ENCODE measurements at regions not wholly inside any gene's neighbourhood (a gene's known extent, or its start where the extent isn't known, plus 50 kb on each side); places are given as distances from the start of the nearest gene placed in this dataset.
"Not testable (repeated sequence)": the region's sequence is repeated elsewhere in the genome, so short reads cannot be mapped to it uniquely, and the experiment has no call there.

DNA sequence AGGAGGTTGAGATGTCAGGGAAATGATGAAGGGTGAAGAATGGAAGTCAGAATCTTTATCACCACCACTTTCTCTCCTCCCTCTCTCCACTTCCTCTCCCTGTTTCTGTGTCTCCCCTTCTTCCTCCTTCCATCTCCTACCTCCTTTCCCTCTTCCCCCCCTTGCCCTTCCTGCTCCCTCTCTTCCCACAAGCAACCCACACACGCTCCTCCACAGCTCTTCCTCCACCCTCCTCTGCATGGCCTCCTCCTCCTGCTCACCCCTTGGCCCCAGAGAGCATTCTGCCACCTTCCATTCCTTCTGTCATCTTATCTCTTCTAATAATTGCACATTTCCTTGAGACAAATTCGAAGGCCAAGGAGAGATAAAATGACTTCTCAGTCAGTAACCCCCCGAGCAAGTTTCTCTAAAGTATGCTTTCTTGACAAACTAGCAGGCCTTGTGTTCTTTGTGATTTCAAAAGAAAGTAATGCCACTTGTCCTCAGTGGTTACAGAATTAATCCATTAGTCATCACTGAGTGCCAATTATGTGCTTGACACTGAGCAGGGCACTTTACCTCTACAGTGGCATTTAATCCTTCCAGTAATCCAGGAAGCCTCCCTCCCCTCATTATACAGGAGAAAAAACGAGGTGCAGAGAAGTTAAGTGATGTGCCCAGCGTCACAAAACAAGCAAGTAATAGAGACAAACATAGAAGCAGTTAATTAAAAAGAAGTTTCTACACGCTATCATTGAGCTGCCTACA, 72.3 kb upstream of the CCL1 start:
- peaks cover 21% of the 10 kb centered on the region for H3K27me3 ChIP-seq
- no peaks in the 10 kb centered on the region for H3K9me3 ChIP-seq
- no peaks in the 10 kb centered on the region for H3K4me1 ChIP-seq
- H3K36me3 ChIP-seq, result no peaks in the 10 kb centered on the region
- H3K4me3 ChIP-seq, result no peak overlapping the region
- DNase-seq (ENCODE audit: low spot score in 2 of 2), result no peak
- TF ChIP-seq, protein P1, sequence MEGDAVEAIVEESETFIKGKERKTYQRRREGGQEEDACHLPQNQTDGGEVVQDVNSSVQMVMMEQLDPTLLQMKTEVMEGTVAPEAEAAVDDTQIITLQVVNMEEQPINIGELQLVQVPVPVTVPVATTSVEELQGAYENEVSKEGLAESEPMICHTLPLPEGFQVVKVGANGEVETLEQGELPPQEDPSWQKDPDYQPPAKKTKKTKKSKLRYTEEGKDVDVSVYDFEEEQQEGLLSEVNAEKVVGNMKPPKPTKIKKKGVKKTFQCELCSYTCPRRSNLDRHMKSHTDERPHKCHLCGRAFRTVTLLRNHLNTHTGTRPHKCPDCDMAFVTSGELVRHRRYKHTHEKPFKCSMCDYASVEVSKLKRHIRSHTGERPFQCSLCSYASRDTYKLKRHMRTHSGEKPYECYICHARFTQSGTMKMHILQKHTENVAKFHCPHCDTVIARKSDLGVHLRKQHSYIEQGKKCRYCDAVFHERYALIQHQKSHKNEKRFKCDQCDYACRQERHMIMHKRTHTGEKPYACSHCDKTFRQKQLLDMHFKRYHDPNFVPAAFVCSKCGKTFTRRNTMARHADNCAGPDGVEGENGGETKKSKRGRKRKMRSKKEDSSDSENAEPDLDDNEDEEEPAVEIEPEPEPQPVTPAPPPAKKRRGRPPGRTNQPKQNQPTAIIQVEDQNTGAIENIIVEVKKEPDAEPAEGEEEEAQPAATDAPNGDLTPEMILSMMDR (IDR thresholded peaks at IDR 0.05), result no peak
- TF ChIP-seq POLR2A (IDR thresholded peaks at IDR 0.05), result no peak
- no peak for TF ChIP-seq EP300 (IDR thresholded peaks at IDR 0.05)
- no peak for TF ChIP-seq POLR2AphosphoS5 (IDR thresholded peaks at IDR 0.05)
- 42% methylated on average over 6 of the region's 6 CpGs for WGBS
- no peak overlapping the region for H3K27ac ChIP-seq

DNA sequence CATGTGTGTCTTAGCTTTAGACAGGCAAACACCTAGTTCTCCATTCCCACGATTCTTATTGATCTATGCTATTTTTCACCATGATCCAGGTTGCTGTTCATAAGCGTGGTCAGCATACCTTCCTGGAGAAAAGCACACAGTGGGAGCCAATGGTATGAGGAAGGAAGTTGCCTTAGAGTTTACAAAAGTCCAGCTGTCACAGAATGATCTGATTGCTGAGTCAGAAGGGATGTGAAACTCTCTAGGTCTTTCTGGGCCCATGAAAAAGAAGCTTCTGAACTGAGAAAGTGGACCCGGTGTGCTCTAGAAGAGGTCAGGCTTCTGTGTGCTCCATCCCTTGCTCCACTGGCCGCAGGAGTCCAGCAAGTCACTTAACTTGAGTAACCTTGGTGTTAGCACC, 71.0 kb upstream of the CCL1 start:
- H3K4me1 ChIP-seq, result no peaks in the 10 kb centered on the region
- H3K9me3 ChIP-seq, result no peaks in the 10 kb centered on the region
- WGBS, result 71% methylated on average over 4 of the region's 4 CpGs
- TF ChIP-seq POLR2AphosphoS5 (IDR thresholded peaks at IDR 0.05) (no peak), EP300 (IDR thresholded peaks at IDR 0.05) (no peak), POLR2A (IDR thresholded peaks at IDR 0.05) (no peak)
- TF ChIP-seq, protein P1 (IDR thresholded peaks at IDR 0.05), result no peak
- H3K36me3 ChIP-seq, result no peaks in the 10 kb centered on the region
- peaks cover 25% of the 10 kb centered on the region for H3K27me3 ChIP-seq
- H3K4me3 ChIP-seq, result no peak overlapping the region
- no peak overlapping the region for H3K27ac ChIP-seq
- no peak for DNase-seq (ENCODE audit: low spot score in 2 of 2)

DNA sequence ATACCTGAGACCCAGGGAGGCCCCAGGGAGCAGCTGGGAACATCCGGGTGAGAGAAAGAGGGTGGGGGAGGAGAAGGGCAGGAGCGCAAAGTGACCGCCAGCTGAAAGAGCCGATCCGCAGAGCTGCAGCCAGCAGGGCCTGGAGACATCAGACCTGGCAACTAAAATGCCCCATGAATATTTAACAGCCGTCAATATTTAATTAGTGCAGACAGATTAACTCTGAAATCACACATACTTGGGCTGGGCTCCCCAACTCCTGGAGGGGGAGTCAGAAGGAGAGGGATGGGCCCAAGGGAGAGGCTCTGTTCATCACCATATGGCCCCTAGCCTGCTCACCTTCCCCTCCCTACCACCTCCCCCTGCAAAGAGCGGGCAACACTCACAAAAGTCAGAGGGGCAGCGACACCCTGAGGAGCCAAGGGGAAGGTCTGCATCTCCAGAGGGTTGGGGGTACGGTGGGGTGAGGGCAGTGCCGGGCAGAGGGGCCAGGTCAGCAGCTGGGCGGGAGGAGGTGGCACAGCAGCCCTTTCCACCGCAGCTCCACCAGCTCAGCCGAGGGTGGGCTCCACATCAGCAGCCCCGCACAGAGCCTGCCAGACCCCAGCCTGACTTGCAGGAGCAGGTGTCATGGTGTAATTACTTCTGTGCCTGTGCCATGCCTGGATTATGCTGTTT, 61.9 kb upstream of the CCL1 start:
- no peaks in the 10 kb centered on the region for H3K9me3 ChIP-seq
- no peak overlapping the region for H3K4me3 ChIP-seq
- DNase-seq (ENCODE audit: low spot score in 2 of 2), result no peak
- TF ChIP-seq, protein P1 (IDR thresholded peaks at IDR 0.05), result no peak
- TF ChIP-seq POLR2A (IDR thresholded peaks at IDR 0.05) (no peak), EP300 (IDR thresholded peaks at IDR 0.05) (no peak), POLR2AphosphoS5 (IDR thresholded peaks at IDR 0.05) (no peak)
- H3K27me3 ChIP-seq, result peaks cover 48% of the 10 kb centered on the region
- H3K27ac ChIP-seq, result no peak overlapping the region
- H3K4me1 ChIP-seq, result peaks cover 9% of the 10 kb centered on the region
- WGBS, result 21% methylated on average over 6 of the region's 14 CpGs
- H3K36me3 ChIP-seq, result no peaks in the 10 kb centered on the region

DNA sequence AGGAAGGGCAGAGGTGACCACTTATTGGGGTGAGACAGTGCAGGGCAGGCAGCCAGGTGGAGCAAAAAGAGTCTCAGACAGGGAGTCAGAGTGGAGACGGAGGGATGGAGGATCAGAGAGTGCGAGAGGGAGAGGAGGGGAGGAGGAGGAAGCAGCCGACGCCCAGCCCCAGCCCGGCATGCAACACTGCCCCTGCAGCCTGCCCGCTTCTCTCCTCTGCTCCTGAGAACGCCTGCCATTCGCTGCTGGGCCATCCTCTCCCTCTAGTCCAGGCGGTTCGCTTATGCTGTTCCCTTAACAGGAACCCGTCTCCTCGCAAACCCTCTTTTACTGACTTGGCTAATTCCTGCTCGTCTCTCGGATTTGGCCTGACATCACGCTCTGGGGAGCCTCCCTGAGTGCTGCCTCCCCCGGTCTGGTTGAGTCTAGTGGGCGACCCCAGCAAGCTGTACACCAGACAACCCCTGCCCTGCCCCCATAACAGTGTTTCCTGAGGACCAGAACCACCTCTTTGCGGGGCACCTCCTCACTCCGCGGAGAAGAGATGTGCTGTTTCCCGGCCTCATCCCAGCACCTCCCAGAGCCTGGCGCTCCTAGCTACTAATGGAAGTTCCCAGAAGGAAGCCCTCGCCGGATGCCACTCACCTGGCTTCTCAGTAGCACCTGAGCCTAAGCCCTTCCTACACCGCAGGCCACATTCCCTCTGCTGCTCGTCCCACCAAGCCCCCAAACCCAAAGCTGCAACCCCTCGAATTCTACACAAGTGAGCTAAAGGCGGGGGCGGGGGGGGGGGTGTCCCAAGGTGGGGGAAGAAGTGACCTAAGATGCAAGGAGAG, 61.2 kb upstream of the CCL1 start:
- WGBS, result 7% methylated on average over 26 of the region's 29 CpGs
- no peaks in the 10 kb centered on the region for H3K36me3 ChIP-seq
- TF ChIP-seq, protein P1 (IDR thresholded peaks at IDR 0.05), result no peak
- no peak for TF ChIP-seq POLR2A (IDR thresholded peaks at IDR 0.05)
- no peak for TF ChIP-seq POLR2AphosphoS5 (IDR thresholded peaks at IDR 0.05)
- TF ChIP-seq EP300 (IDR thresholded peaks at IDR 0.05), result no peak
- H3K4me3 ChIP-seq, result no peak overlapping the region
- no peak overlapping the region for H3K27ac ChIP-seq
- no peak for DNase-seq (ENCODE audit: low spot score in 2 of 2)
- H3K4me1 ChIP-seq, result peaks cover 9% of the 10 kb centered on the region
- H3K9me3 ChIP-seq, result no peaks in the 10 kb centered on the region
- H3K27me3 ChIP-seq, result peaks cover 47% of the 10 kb centered on the region

DNA sequence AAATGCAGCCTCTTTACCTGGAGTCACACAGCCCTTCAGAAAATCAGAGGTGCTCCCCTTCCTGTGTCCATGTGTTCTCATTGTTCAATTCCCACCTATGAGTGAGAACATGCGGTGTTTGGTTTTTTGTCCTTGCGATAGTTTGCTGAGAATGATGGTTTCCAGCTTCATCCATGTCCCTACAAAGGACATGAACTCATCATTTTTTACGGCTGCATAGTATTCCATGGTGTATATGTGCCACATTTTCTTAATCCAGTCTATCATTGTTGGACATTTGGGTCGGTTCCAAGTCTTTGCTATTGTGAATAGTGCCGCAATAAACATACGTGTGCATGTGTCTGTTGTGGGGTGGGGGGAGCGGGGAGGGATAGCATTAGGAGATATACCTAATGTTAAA, 60.3 kb upstream of the CCL1 start:
- 84% methylated on average over 6 of the region's 7 CpGs for WGBS
- H3K27ac ChIP-seq; H3K36me3 ChIP-seq; H3K4me1 ChIP-seq; H3K9me3 ChIP-seq; H3K4me3 ChIP-seq; DNase-seq (ENCODE audit: low spot score in 2 of 2): not testable (repeated sequence)
- H3K27me3 ChIP-seq, result peaks cover 54% of the 10 kb centered on the region
